Effector memory CD4-positive, alpha-beta T cell (primary cell): ENCODE measurements at regions not wholly inside any gene's neighbourhood (a gene's known extent, or its start where the extent isn't known, plus 50 kb on each side); places are given as distances from the start of the nearest gene placed in this dataset.
"Not testable (repeated sequence)": the region's sequence is repeated elsewhere in the genome, so short reads cannot be mapped to it uniquely, and the experiment has no call there.

Experiments used
- DNase-seq, 3 donors: peaks; one replicate each; pipeline ENCODE4 v3.0.0-alpha.2; 2020
- H3K27ac ChIP-seq: 2 replicates; pipeline ENCODE4 v1.7.0; 2013; ENCODE audit warnings: mild to moderate bottlenecking, low read length, moderate library complexity; ENCODE audit not compliant: insufficient read depth, poor library complexity, severe bottlenecking
- H3K27me3 ChIP-seq: replicated peaks from 2 replicates; pipeline ENCODE4 v1.7.0; 2013; ENCODE audit warnings: mild to moderate bottlenecking, low read length; ENCODE audit not compliant: insufficient read depth, control insufficient read depth, poor library complexity, severe bottlenecking
- H3K36me3 ChIP-seq: 2 replicates; pipeline ENCODE4 v1.7.0; 2013; ENCODE audit warnings: mild to moderate bottlenecking, low read length, moderate library complexity; ENCODE audit not compliant: control insufficient read depth, insufficient read depth
- H3K4me1 ChIP-seq: 2 replicates; pipeline ENCODE4 v1.7.0; 2013; ENCODE audit warnings: low read length, mild to moderate bottlenecking; ENCODE audit not compliant: control insufficient read depth, insufficient read depth, poor library complexity, severe bottlenecking
- H3K4me3 ChIP-seq: 2 replicates; pipeline ENCODE4 v1.7.0; 2013; ENCODE audit warnings: low read length, low read depth, mild to moderate bottlenecking; ENCODE audit not compliant: insufficient read depth, poor library complexity, severe bottlenecking
- H3K9me3 ChIP-seq: 2 replicates; pipeline ENCODE4 v1.7.0; 2013; ENCODE audit warnings: mild to moderate bottlenecking, low read length, moderate library complexity; ENCODE audit not compliant: control insufficient read depth

GRCh38 chr6:112957536-112957916 is 610.4 kb downstream of the RFPL4B start:
- no peak overlapping the region for H3K27ac ChIP-seq
- no peaks in the 10 kb centered on the region for H3K27me3 ChIP-seq
- H3K36me3 ChIP-seq, result no peaks in the 10 kb centered on the region
- no peaks in the 10 kb centered on the region for H3K9me3 ChIP-seq
- no peak overlapping the region for H3K4me3 ChIP-seq
- no peak for DNase-seq
- H3K4me1 ChIP-seq, result no peaks in the 10 kb centered on the region

- not testable (repeated sequence) for H3K4me3 ChIP-seq, H3K27me3 ChIP-seq, H3K4me1 ChIP-seq, H3K9me3 ChIP-seq, H3K27ac ChIP-seq, DNase-seq, H3K36me3 ChIP-seq
Measured at GRCh38 chr6:112960130-112960529, 613.0 kb downstream of the RFPL4B start.

DNA sequence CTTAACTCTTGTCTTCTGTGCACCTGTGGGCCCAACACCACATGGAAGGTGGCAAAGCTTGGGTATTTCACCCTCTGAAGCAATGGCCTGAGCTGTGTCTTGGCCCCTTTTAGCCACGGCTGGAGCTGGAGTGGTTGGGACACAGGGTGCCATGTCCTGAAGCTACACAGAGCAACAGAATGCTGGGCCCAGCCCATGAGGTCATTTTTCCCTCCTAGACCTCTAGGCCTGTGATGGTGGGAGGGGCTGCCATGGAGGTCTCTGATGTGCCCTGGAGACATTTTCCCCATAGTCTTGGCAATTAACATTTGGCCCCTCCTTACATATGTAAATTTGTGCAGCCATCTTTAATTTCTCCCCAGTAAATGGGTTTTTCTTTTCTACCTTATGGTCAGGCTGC is 620.8 kb downstream of the RFPL4B start:
- H3K4me1 ChIP-seq, result no peaks in the 10 kb centered on the region
- no peak for DNase-seq
- H3K4me3 ChIP-seq, result no peak overlapping the region
- H3K27me3 ChIP-seq, result no peaks in the 10 kb centered on the region
- H3K9me3 ChIP-seq, result no peaks in the 10 kb centered on the region
- H3K27ac ChIP-seq, result no peak overlapping the region
- H3K36me3 ChIP-seq, result no peaks in the 10 kb centered on the region

GRCh38 chr6:112971651-112972050 is 624.5 kb downstream of the RFPL4B start:
- H3K27ac ChIP-seq, result no peak overlapping the region
- no peaks in the 10 kb centered on the region for H3K9me3 ChIP-seq
- H3K27me3 ChIP-seq, result no peaks in the 10 kb centered on the region
- no peak for DNase-seq
- H3K4me3 ChIP-seq, result no peak overlapping the region
- H3K36me3 ChIP-seq, result no peaks in the 10 kb centered on the region
- H3K4me1 ChIP-seq, result no peaks in the 10 kb centered on the region

DNA sequence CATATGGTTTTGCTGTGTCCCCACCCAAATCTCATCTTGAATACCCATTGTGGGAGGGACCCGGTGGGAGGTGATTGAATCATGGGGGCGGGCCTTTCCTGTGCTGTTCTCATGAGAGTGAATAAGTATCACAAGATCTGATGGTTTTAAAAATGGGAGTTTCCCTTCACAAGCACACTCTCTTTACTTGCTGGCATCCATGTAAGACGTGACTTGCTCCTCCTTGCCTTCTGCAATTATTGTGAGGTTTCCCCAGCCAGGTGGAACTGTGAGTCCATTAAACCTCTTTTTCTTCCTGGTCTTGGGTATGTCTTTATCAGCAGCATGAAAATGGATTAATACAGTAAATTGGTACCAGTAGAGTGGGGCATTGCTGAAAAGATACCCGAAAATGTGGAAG is 627.8 kb downstream of the RFPL4B start:
- not testable (repeated sequence) for H3K36me3 ChIP-seq

DNA sequence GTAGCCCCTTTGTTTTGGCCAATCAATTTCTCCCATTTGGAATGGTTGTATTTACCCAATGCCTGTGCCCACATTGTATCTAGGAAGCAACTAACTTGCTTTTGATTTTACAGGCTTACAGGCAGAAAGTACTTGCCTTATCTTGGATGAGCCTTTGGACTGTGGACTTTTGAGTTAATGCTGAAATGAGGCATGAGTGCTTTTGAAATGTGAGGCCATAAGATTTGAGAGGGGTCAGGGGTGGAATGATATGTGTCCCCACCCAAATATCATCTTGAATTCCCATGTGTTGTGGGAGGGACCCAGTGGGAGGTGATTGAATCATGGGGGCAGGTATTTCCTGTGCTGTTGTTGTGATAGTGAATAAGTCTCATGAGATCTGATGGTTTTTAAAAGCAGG is 629.4 kb downstream of the RFPL4B start:
- H3K27me3 ChIP-seq, H3K9me3 ChIP-seq, DNase-seq, H3K27ac ChIP-seq, H3K4me1 ChIP-seq, H3K36me3 ChIP-seq, H3K4me3 ChIP-seq: not testable (repeated sequence)

More for the DNA sequence above, 627.8 kb downstream of the RFPL4B start:
- H3K4me3 ChIP-seq, H3K9me3 ChIP-seq, H3K27me3 ChIP-seq, H3K27ac ChIP-seq, DNase-seq, H3K4me1 ChIP-seq: not testable (repeated sequence)

DNA sequence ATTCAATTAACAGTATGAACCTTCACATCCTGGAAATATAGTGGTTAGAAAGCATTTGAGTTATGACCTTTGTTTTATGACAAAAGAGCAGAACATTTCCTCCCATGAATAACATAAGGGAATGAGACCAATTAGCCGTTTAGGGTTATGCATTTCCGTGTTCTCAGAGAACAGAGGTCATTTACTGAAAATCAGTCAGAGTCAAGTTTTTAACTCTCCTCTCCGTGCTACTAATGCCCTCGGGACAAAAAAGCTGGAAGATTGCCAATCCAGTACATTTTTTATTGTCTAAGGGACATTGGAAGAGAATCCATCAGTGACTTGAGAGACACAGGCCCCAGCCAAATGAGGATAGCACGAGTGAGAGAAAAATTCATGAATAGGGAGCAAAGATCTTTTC is 632.7 kb downstream of the RFPL4B start:
- Histone ChIP-seq H3K36me3 (no peaks in the 10 kb centered on the region), H3K27ac (no peak overlapping the region), H3K4me3 (no peak overlapping the region), H3K27me3 (no peaks in the 10 kb centered on the region), H3K4me1 (no peaks in the 10 kb centered on the region), H3K9me3 (no peaks in the 10 kb centered on the region)
- no peak for DNase-seq

DNA sequence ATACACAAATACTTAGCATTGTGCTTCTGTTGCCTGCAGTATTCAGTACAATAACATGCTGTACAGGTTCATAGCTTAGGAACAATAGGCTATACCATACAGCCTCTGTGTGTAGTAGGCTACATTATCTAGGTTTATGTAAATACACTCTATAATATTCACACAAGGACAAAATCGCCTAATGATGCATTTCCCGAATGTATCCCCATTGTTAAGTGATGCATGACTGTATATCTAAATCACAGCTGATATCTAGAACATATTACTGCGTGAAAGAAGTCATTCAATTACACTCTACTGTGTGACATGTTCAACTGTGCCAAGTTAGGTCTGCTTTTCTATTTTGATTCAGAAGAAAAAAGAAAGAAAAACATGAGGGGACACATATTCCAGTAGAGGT is 633.5 kb downstream of the RFPL4B start:
- H3K9me3 ChIP-seq, result no peaks in the 10 kb centered on the region
- no peak for DNase-seq
- no peaks in the 10 kb centered on the region for H3K27me3 ChIP-seq
- H3K4me1 ChIP-seq, result no peaks in the 10 kb centered on the region
- H3K27ac ChIP-seq, result no peak overlapping the region
- H3K4me3 ChIP-seq, result no peak overlapping the region
- H3K36me3 ChIP-seq, result no peaks in the 10 kb centered on the region

DNA sequence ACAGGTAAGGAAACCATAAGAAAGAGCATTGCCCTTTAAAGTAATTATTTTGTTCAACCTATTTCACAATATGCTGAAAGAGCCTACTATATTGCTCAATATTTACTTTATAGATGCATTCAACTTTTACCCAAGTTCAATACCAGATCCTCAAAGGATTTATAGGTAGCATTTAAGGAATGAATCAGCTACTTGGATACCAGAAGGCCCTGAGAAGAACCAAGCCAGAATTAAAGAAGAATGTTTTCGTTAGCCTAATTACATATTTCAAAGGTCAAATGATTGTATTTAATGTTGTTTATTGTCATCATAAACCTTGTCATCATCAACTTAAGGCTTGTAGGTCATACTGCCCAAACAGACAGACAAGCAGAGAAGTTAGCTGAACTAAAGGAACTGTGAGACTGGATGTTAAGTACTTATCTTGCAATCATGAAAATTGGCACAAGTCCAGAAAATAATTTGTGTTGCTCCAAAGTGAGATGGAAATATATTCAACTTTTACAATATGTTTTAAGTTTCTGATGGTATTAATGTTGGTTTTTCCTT is 636.7 kb downstream of the RFPL4B start:
- H3K4me1 ChIP-seq, result no peaks in the 10 kb centered on the region
- DNase-seq, result no peak
- H3K4me3 ChIP-seq, result no peak overlapping the region
- no peaks in the 10 kb centered on the region for H3K36me3 ChIP-seq
- H3K27ac ChIP-seq, result no peak overlapping the region
- no peaks in the 10 kb centered on the region for H3K9me3 ChIP-seq
- no peaks in the 10 kb centered on the region for H3K27me3 ChIP-seq

DNA sequence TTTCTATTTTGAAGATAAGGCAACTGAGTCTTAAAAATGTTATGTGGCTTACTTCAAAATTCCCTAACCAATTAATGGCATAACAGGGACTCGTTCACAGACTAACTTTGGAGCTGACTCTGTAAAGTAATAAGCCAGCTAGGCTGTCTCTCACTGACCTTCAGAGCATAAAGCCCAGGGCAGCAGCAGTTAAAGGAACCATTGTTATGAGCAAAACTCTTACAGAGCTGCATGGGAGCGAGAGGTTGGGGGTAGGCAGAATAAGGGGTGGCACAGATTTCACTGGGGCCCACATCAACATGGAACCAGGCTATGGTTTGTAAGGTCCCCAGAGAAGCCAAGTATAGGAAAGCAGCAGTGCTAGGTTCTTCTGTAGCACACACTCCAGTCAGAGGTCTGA is 637.8 kb downstream of the RFPL4B start:
- Histone ChIP-seq H3K9me3 (no peaks in the 10 kb centered on the region), H3K27ac (no peak overlapping the region), H3K27me3 (no peaks in the 10 kb centered on the region), H3K4me3 (no peak overlapping the region), H3K36me3 (no peaks in the 10 kb centered on the region), H3K4me1 (no peaks in the 10 kb centered on the region)
- no peak for DNase-seq

- no peak for DNase-seq
- no peaks in the 10 kb centered on the region for H3K4me1 ChIP-seq
- H3K9me3 ChIP-seq, result no peaks in the 10 kb centered on the region
- H3K27ac ChIP-seq, result no peak overlapping the region
- no peak overlapping the region for H3K4me3 ChIP-seq
- no peaks in the 10 kb centered on the region for H3K36me3 ChIP-seq
- no peaks in the 10 kb centered on the region for H3K27me3 ChIP-seq
Measured at GRCh38 chr6:112986321-112986720, 639.2 kb downstream of the RFPL4B start.
